HepG2 (cell line): ENCODE measurements at regions not wholly inside any gene's neighbourhood (a gene's known extent, or its start where the extent isn't known, plus 50 kb on each side); places are given as distances from the start of the nearest gene placed in this dataset.

Experiments
- AFF4 ChIP-seq: sonication (generic); formaldehyde crosslinking; IDR thresholded peaks from 2 replicates; pipeline ENCODE4 v1.4.0; 2020; ENCODE audit warnings: missing genetic modification reagents
- GATA4 ChIP-seq: sonication (generic); IDR thresholded peaks from 2 replicates; pipeline ENCODE4 v1.6.1; 2016; ENCODE audit warnings: antibody characterized with exemption, low read depth, borderline replicate concordance
- ZNF318 ChIP-seq: sonication (generic); formaldehyde crosslinking; IDR thresholded peaks from 2 replicates; pipeline ENCODE4 v1.4.0; 2020; ENCODE audit warnings: mild to moderate bottlenecking, missing genetic modification reagents

GRCh38 chr4:124948976-124949597 is 236.6 kb upstream of the ANKRD50 start (continued):
- TF ChIP-seq ZNF318 (no peak), GATA4 (no peak), AFF4 (CRISPR knock-in tag) (no peak)
- TF ChIP-seq, all 625 proteins: peak for 0
